RPMI7951 (cell line): ENCODE measurements at regions not wholly inside any gene's neighbourhood (a gene's known extent, or its start where the extent isn't known, plus 50 kb on each side); places are given as distances from the start of the nearest gene placed in this dataset.
"Not testable (repeated sequence)": the region's sequence is repeated elsewhere in the genome, so short reads cannot be mapped to it uniquely, and the experiment has no call there.

Experiments used
- DNase-seq: peaks from one replicate; pipeline ENCODE4 v3.0.0-alpha.2; 2012; ENCODE audit warnings: low read depth

- no peak for DNase-seq
These were observed 503.5 kb downstream of the EDEM1 start for GRCh38 chr3:5690904-5691532.

DNA sequence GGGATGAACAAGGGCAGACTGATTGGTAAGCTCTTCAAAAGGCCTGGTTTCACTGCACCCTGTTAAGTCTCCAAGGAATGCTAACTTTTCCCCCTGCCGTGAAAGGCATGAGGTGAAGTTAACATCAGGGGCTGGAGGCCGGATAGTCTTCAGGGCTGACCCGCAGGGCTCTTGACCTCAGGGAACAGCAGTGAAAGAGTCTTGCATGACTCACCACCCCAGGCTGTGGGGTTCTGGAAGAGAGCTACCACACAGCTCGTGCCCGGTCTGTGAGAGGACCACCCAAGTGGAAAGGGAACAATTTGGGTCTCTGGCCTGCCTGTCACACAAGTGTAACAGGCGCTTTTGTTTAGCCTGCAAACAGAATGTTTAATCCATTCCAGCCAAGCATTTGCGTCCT lies 504.9 kb downstream of the EDEM1 start:
- DNase-seq, result no peak

GRCh38 chr3:5694266-5694665 lies 506.8 kb downstream of the EDEM1 start:
- no peak for DNase-seq

- DNase-seq, result no peak
These were observed 511.3 kb downstream of the EDEM1 start for GRCh38 chr3:5698851-5699250.

DNA sequence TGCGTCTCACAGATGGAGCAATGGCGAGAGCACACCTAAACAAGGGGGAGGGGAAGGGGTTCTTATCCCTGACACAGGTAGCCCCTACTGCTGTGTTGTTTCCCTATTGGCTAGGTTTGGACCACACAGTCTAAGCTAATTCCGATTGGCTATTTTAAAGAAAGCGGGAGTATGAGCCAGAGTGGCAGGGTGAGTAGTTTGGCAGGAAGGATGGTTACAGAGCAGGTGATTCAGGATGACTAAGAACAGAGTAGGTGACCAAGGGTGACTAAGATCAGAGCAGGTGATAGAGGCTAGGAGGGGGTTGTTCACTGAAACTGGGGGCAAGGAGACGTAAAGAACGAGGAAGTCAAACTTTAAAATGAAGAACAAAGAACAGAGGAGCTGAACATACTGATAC lies 511.8 kb downstream of the EDEM1 start:
- DNase-seq, result no peak

DNA sequence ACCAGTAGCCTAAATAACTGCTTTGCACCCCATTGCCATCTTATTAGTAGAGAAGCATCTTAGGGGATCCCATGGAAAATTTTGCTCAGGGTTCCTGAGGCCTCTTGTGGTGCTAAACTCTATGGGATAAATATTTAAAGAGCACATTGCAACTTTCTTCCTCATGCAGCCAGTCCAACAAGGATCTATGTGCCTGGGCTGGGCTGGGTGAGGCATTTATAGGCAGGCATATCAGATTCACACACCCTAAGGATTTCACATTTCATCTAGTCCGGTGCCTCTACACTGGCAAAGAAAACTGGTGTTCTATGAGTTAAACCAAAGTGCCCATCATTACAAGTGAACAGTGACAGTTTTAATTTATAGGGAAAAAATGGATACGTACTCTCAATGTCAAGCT lies 512.3 kb downstream of the EDEM1 start:
- no peak for DNase-seq

GRCh38 chr3:5701005-5701404 lies 513.5 kb downstream of the EDEM1 start:
- DNase-seq, result not testable (repeated sequence)

DNA sequence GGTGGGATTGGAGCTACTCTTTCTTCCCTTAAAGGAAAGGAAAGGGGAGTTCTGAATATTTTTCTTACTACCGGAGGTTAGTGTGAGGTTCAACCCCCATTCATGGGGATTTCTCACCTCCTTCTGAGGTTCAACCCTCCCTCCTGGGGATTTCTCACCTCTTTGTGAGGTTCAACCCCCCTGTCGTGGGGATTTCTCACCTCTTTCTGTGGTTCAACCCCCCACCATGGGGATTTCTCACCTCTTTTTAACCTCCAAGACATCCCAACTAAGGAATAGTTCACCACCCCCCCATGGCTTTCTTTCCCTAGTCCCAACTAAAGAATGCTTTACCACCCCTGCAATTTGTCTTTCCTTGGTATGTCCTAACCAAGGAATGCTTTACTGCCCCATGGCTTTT lies 520.3 kb downstream of the EDEM1 start:
- DNase-seq, result no peak

GRCh38 chr3:5709714-5710113 lies 522.2 kb downstream of the EDEM1 start:
- no peak for DNase-seq

DNA sequence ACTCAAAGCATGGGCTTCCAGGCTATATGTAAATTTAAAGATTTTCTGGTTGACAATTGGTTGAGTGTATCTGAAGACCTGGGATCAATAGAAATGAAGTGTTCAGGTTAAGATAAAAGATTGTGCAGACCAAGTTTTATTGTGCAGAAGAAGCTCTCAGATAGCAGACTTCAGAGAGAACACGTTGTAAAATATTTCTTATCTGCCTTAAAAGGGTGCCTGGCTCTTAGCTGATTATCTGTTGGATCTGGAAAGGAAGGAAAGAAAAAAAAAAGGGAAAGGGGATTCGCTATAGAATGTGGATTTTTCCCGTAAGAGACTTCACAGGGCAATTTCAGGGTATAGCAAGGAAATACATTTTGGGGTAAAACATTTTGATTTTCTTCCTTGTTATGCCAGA lies 523.2 kb downstream of the EDEM1 start:
- DNase-seq, result no peak

DNA sequence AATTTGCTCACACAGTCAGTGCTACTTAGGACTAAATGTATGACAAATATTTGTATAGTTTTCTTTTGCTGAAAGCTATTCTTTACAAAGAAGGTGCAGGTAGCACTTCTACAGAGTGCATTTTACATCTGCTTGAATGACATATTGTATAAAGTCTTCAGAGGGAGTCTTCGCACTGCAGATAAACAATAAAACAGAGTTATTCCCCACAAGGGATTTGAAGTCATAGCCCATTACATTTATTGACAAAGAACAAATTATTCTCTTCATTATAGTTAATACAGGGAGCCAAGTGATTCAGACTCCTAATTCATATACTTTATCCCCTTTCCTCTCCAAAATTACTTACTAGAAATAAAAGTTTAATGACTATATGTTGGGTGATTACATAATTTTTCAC lies 529.7 kb downstream of the EDEM1 start:
- DNase-seq, result no peak

- not testable (repeated sequence) for DNase-seq
These were observed 532.2 kb downstream of the EDEM1 start for GRCh38 chr3:5719668-5720067.

DNA sequence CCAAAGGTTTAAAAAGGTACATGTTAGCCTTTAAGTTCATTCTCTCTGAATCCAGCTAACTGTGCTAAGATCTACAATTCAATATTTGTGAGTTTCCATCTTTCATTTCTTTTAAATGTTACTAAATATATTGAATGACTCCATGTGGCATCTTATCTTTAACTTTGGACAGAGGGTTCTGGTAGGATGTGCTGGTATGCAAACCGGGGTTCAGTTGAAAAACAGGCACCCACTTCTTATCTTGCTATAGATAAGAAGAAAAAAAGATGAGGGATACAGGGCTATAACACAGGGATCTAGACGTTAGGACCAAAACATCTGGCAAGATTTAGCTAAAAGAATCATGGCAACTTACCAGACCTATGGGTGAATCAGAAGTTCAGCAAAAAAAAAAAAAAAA lies 538.3 kb downstream of the EDEM1 start:
- DNase-seq, result no peak

GRCh38 chr3:5726621-5727020 lies 539.1 kb downstream of the EDEM1 start:
- DNase-seq, result no peak

GRCh38 chr3:5727743-5728484 lies 540.4 kb downstream of the EDEM1 start:
- DNase-seq, result no peak

DNA sequence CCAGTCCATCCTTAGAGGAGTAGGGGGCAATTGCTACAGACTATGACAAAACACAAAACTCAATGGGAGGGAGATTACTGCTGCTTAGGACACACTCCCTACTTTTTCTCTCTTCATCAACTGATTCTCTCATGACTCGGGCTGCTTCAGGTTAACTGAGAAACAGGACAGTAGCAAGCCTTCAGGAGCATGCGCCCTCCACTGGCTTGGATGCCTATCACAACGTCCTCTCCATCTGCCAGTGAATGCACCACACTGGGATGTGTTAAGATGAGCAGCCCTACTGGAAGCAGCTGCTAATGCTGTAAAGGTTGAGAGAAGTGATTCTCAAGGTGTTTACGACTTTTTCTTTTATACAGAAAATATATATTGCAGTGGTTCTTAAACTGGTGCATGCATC lies 542.3 kb downstream of the EDEM1 start:
- DNase-seq, result no peak

DNA sequence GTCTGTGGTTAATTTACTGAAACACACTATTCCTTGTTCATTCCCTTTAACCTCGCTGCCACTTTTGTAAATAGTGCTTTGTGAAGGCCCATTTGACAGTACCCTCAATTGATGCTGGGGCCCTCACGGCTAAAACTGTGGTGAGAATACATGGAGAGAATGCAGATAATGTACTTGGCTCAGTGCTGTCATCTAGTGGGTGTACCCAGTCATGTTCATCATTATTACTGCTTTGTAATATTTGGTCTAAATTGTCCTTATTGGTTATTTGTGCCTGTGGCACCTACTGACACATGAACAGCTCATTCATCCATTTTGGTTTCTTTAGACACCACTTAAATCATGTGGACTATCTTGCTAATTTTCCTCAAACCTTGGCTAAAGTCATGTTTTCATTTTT lies 543.6 kb downstream of the EDEM1 start:
- DNase-seq, result no peak

DNA sequence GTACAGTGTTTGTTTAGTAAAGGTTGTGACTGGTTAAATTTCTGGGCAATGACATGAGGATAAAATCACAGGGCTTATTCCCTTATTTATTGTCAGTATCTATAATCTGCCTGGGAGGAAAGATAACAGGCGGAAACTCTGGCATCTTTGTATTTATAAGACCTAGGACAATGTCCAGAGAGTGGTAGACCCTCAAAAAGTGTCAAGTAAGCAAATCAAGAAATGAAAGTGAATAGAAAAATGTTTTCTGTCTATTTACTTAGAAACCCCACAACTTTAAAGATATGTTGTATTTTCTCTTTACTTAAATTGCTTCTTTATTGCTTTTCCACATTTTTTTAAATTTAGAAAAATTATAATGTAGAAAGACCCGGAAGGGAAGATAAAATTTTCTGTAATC lies 544.6 kb downstream of the EDEM1 start:
- DNase-seq, result no peak

DNA sequence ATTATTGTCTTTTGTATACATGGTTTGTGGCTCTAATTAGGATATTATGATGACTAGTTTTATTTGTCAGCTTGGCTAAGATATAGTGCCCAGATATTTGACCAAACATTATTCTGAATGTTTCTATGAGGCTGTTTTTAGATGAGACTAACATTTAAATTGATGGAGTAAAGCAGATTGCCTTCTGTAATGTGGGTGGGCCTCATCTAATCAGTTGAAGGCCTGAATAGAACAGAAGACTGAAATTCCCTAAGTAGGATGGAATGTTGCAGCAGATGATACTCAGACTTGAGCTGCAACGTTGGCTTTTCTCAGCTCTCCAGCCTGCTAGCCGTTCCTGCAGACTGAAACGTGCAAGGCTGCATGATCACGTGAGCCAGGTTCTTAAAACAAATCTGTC lies 546.5 kb downstream of the EDEM1 start:
- DNase-seq, result no peak

- DNase-seq, result no peak
These were observed 548.4 kb downstream of the EDEM1 start for GRCh38 chr3:5735896-5736295.

GRCh38 chr3:5739299-5739935 lies 551.9 kb downstream of the EDEM1 start:
- DNase-seq, result no peak

DNA sequence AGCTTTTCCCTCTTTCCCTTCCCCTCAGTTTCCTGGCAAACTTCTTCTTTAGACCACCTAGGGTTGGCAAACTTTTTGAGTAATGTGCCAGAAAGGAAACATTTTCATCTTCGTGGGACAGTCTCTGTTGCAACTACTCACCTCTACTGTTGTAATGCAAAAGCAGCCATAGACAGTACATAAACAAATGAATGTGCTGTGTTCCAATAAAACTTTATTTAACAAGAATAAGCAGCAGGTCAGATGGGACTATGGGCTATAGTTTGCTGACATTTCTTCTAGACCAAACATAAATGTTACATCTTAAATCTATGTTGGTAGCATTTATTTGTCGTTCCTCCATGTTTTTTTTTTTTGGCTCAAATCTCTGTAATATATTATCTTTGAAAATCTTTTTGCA lies 552.4 kb downstream of the EDEM1 start:
- no peak for DNase-seq

- no peak for DNase-seq
These were observed 553.5 kb downstream of the EDEM1 start for GRCh38 chr3:5741017-5741416.
